Tibial artery (tissue), 4 donors: ENCODE measurements at regions not wholly inside any gene's neighbourhood (a gene's known extent, or its start where the extent isn't known, plus 50 kb on each side); places are given as distances from the start of the nearest gene placed in this dataset.

ENCODE experiments used
- DNase-seq, 2 donors: peaks; one replicate each; pipeline ENCODE4 v3.0.0-alpha.2; 2019
- H3K27ac ChIP-seq, 2 donors: fragments of 200-600 bp; sonication (generic) in 1 of 2; 1 replicate in 1 of 2; 2 replicates in 1 of 2; pipeline ENCODE4 v1.5.1; 2018 to 2019; ENCODE audit warnings: mild to moderate bottlenecking in 1 of 2
- H3K27me3 ChIP-seq, 2 donors: fragments of 200-600 bp; sonication (generic) in 1 of 2; one replicate each; pipeline versions ENCODE4 v1.5.1 to v1.6.0; 2016 to 2019
- H3K36me3 ChIP-seq, 3 donors: fragments of 200-600 bp; sonication (generic) in 2 of 3; one replicate each; pipeline ENCODE4 v1.5.1; 2016 to 2019; ENCODE audit warnings: mild to moderate bottlenecking in 2 of 3
- H3K4me1 ChIP-seq, 4 donors: fragments of 200-600 bp; sonication (generic) in 2 of 4; 1 replicate in 3 of 4; 2 replicates in 1 of 4; pipeline ENCODE4 v1.5.1; 2016 to 2019
- H3K4me3 ChIP-seq, 2 donors: fragments of 200-600 bp; sonication (generic) in 1 of 2; 1 replicate in 1 of 2; 2 replicates in 1 of 2; pipeline ENCODE4 v1.5.1; 2018 to 2019; ENCODE audit warnings: mild to moderate bottlenecking in 2 of 2
- H3K9me3 ChIP-seq, 3 donors: fragments of 200-600 bp; sonication (generic) in 1 of 3; one replicate each; pipeline ENCODE4 v1.5.1; 2016 to 2019
- CTCF ChIP-seq, 2 experiments: fragments of 200-600 bp in 1 of 2; fragments of 450-650 bp in 1 of 2; IDR thresholded peaks; one replicate each; pipeline ENCODE4 v1.5.1; 2017 to 2019; ENCODE audit warnings: antibody characterized with exemption in 2 of 2, mild to moderate bottlenecking in 1 of 2, moderate library complexity in 1 of 2
- intact Hi-C: fragments of 100-400 bp; cut with DNase I; formaldehyde crosslinking; loops from one replicate; pipeline ENCODE4 v1.15.0; 2023; ENCODE audit warnings: low total_unique reads

- H3K27me3 ChIP-seq: peaks cover 0 to 38% of the 10 kb centered on the region in 2 donors
- TF ChIP-seq CTCF (IDR thresholded peaks at IDR 0.05): no peak
- no peak overlapping the region for H3K4me3 ChIP-seq
- H3K4me1 ChIP-seq: no peaks in the 10 kb centered on the region
- no peak overlapping the region for H3K27ac ChIP-seq
- no peaks in the 10 kb centered on the region for H3K36me3 ChIP-seq
- DNase-seq: no peak
- H3K9me3 ChIP-seq: no peaks in the 10 kb centered on the region
- intact Hi-C loops: no loop called here
Observed at GRCh38 chr2:16104315-16104948, 164.1 kb downstream of the MYCN start.

GRCh38 chr2:16103614-16104314, 163.4 kb downstream of the MYCN start:
- no peak for DNase-seq
- no peak for TF ChIP-seq CTCF (IDR thresholded peaks at IDR 0.05)
- Histone ChIP-seq H3K4me3 (no peak overlapping the region), H3K27me3 (peaks cover 0 to 38% of the 10 kb centered on the region in 2 donors), H3K36me3 (no peaks in the 10 kb centered on the region), H3K9me3 (no peaks in the 10 kb centered on the region), H3K27ac (no peak overlapping the region), H3K4me1 (no peaks in the 10 kb centered on the region)
- intact Hi-C loops: no loop called here

- TF ChIP-seq CTCF (IDR thresholded peaks at IDR 0.05): no peak
- no peak for DNase-seq
- intact Hi-C loops: no loop called here
- H3K4me1 ChIP-seq: no peaks in the 10 kb centered on the region
- H3K27ac ChIP-seq: no peak overlapping the region
- H3K9me3 ChIP-seq: no peaks in the 10 kb centered on the region
- no peak overlapping the region for H3K4me3 ChIP-seq
- H3K36me3 ChIP-seq: no peaks in the 10 kb centered on the region
- H3K27me3 ChIP-seq: peaks cover 0 to 37% of the 10 kb centered on the region in 2 donors
Observed at GRCh38 chr2:16102976-16103380, 162.6 kb downstream of the MYCN start.

GRCh38 chr2:16102358-16102975, 162.1 kb downstream of the MYCN start:
- Histone ChIP-seq H3K4me3 (no peak overlapping the region), H3K27me3 (peaks cover 0 to 32% of the 10 kb centered on the region in 2 donors), H3K9me3 (no peaks in the 10 kb centered on the region), H3K4me1 (no peaks in the 10 kb centered on the region), H3K27ac (no peak overlapping the region), H3K36me3 (no peaks in the 10 kb centered on the region)
- DNase-seq: no peak
- TF ChIP-seq CTCF (IDR thresholded peaks at IDR 0.05): no peak
- intact Hi-C loops: no loop called here

- DNase-seq: no peak
- Histone ChIP-seq H3K4me1 (no peaks in the 10 kb centered on the region), H3K27me3 (peaks cover 0 to 31% of the 10 kb centered on the region in 2 donors), H3K36me3 (no peaks in the 10 kb centered on the region), H3K27ac (no peak overlapping the region), H3K9me3 (no peaks in the 10 kb centered on the region), H3K4me3 (no peak overlapping the region)
- no peak for TF ChIP-seq CTCF (IDR thresholded peaks at IDR 0.05)
- intact Hi-C loops: no loop called here
Observed at GRCh38 chr2:16101196-16101595, 160.8 kb downstream of the MYCN start.
